Activated T-helper 2 cell treated with anti-CD3 and anti-CD28 coated beads, Interferon-gamma antibody, Interleukin-2, Interleukin-4, amounts not matched to agents 10 μg/mL and 5 μg/mL and 100 μg/mL, durations not matched to agents 14 hours and 24 hours and 36 hours (primary cell): ENCODE measurements at regions not wholly inside any gene's neighbourhood (a gene's known extent, or its start where the extent isn't known, plus 50 kb on each side); places are given as distances from the start of the nearest gene placed in this dataset.

Source experiments
- DNase-seq: peaks from one replicate; pipeline ENCODE4 v3.0.0; 2021; ENCODE audit warnings: low spot score
- H3K27ac Mint-ChIP-seq: one replicate; pipeline ENCODE4 v1.8.0; 2021; ENCODE audit warnings: mixed read lengths
- H3K27me3 Mint-ChIP-seq: one replicate; pipeline ENCODE4 v1.8.0; 2021; ENCODE audit warnings: low read depth, mixed read lengths
- H3K36me3 Mint-ChIP-seq: one replicate; pipeline ENCODE4 v1.8.0; 2021; ENCODE audit warnings: low read depth, mixed read lengths
- H3K4me1 Mint-ChIP-seq: one replicate; pipeline ENCODE4 v1.8.0; 2021; ENCODE audit warnings: low read depth, mixed read lengths
- H3K4me3 Mint-ChIP-seq: one replicate; pipeline ENCODE4 v1.8.0; 2021; ENCODE audit warnings: low read depth, mild to moderate bottlenecking, moderate library complexity, mixed read lengths
- H3K9me3 Mint-ChIP-seq: one replicate; pipeline ENCODE4 v1.8.0; 2021; ENCODE audit warnings: mixed read lengths
- intact Hi-C: fragments of 100-400 bp; cut with micrococcal nuclease; formaldehyde crosslinking; loops from one replicate; pipeline ENCODE4 v1.15.1; 2023

DNA sequence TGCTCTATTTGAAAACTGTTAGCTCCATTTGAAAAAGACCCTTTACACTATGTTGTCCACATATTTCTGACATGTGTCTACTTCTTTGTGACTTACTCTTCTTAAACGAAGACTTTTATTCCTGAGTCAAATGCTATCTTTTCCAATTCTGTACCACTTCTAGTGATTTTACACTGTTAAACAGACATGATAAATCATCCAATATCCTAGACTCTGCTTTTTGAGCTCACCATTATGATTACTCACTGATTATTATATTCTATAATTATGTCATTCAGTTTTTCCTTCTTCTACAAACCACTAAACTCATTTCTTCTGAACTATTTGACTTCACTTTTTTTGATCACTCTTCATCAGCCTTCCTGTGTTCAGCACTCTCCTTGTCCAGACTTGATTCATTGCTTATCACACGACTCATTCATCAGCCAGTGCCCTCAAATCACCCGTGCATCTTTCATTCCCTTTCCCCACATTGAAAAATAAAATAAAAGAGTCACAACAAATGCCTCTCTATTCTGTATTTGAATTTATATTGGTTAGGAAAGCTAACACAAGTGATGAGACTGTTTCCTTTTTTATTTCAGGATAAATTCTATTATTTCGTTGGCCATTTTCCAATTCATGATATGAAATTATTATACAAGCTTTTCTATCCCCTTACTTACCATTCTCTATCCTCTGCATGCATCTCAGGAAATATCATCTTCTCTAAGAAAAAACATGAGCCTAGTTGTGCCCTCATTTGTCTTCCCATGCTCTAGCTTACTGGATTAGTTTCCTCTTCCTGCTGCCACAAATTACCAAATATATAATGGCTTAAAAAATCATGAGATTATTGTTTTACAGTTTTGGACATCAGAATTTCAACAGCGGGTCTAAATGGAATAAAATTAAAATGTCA lies 1482.1 kb upstream of the MIR17HG start:
- H3K4me1 Mint-ChIP-seq: no peaks in the 10 kb centered on the region
- no peak overlapping the region for H3K27ac Mint-ChIP-seq
- no peaks in the 10 kb centered on the region for H3K27me3 Mint-ChIP-seq

GRCh38 chr13:89869312-89869711 lies 1478.2 kb upstream of the MIR17HG start:
- intact Hi-C loops: no loop called here
- no peaks in the 10 kb centered on the region for H3K36me3 Mint-ChIP-seq
- DNase-seq: no peak

More for the DNA sequence above, 1482.1 kb upstream of the MIR17HG start:
- Mint-ChIP-seq H3K36me3 (no peaks in the 10 kb centered on the region), H3K9me3 (peaks cover 41% of the 10 kb centered on the region), H3K4me3 (no peak overlapping the region)
- intact Hi-C loops: no loop called here
- DNase-seq: no peak

GRCh38 chr13:89878904-89879303 lies 1468.6 kb upstream of the MIR17HG start:
- intact Hi-C loops: no loop called here
- peaks cover 20% of the 10 kb centered on the region for H3K9me3 Mint-ChIP-seq
- no peaks in the 10 kb centered on the region for H3K36me3 Mint-ChIP-seq

More at GRCh38 chr13:89869312-89869711, 1478.2 kb upstream of the MIR17HG start:
- H3K9me3 Mint-ChIP-seq: peaks cover 37% of the 10 kb centered on the region
- no peaks in the 10 kb centered on the region for H3K27me3 Mint-ChIP-seq
- H3K4me1 Mint-ChIP-seq: no peaks in the 10 kb centered on the region
- no peak overlapping the region for H3K4me3 Mint-ChIP-seq
- H3K27ac Mint-ChIP-seq: no peak overlapping the region

GRCh38 chr13:89880201-89880600 lies 1467.3 kb upstream of the MIR17HG start:
- Mint-ChIP-seq H3K9me3 (peaks cover 25% of the 10 kb centered on the region), H3K36me3 (no peaks in the 10 kb centered on the region), H3K4me3 (no peak overlapping the region), H3K4me1 (no peaks in the 10 kb centered on the region), H3K27ac (no peak overlapping the region), H3K27me3 (no peaks in the 10 kb centered on the region)
- no peak for DNase-seq
- intact Hi-C loops: no loop called here

More at GRCh38 chr13:89878904-89879303, 1468.6 kb upstream of the MIR17HG start:
- no peak overlapping the region for H3K27ac Mint-ChIP-seq
- DNase-seq: no peak
- no peak overlapping the region for H3K4me3 Mint-ChIP-seq
- H3K27me3 Mint-ChIP-seq: no peaks in the 10 kb centered on the region
- H3K4me1 Mint-ChIP-seq: no peaks in the 10 kb centered on the region

GRCh38 chr13:89883893-89884448 lies 1463.5 kb upstream of the MIR17HG start:
- no peaks in the 10 kb centered on the region for H3K36me3 Mint-ChIP-seq
- no peak overlapping the region for H3K27ac Mint-ChIP-seq
- H3K9me3 Mint-ChIP-seq: peaks cover 23% of the 10 kb centered on the region
- no peaks in the 10 kb centered on the region for H3K27me3 Mint-ChIP-seq
- DNase-seq: no peak
- no peaks in the 10 kb centered on the region for H3K4me1 Mint-ChIP-seq
- intact Hi-C loops: no loop called here
- no peak overlapping the region for H3K4me3 Mint-ChIP-seq

DNA sequence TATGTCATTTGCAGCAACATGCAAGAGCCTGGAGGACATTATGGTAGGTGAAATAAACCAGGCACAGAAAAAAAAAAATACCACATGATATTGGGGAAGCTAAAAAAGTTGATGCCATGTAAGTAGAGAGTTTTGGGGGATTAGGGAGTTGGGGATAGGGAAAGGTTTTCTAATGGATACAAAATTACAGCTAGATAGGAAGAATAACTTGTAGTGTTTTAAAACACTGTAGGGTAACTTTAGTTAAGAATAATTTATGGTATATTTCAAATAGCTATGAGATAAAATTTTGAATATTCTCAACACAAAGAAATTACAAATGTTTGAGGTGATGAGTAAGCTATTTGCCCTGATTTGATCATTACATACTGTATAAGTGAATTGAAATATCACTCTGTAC lies 1456.7 kb upstream of the MIR17HG start:
- Mint-ChIP-seq H3K4me1 (no peaks in the 10 kb centered on the region), H3K27me3 (no peaks in the 10 kb centered on the region), H3K27ac (no peak overlapping the region), H3K9me3 (peaks cover 27% of the 10 kb centered on the region), H3K36me3 (no peaks in the 10 kb centered on the region), H3K4me3 (no peak overlapping the region)
- intact Hi-C loops: no loop called here
- DNase-seq: no peak

DNA sequence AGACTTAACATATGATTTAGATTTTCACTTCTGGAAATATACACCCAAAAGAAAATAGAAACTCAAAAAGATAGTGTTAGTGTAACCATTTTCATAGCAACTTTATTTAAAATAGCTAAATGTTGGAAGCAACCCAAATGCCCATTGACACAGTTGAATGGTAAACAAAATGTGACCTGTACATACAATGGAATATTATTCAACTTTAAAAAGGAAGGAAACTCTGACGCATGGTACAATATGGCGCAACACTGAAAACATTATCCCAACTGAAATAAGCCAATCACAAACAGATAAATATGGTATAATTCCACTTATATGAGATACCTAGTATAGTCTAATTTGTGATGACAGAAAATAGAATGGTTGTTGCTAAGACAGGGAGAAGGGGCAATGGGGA lies 1456.1 kb upstream of the MIR17HG start:
- H3K27me3 Mint-ChIP-seq: no peaks in the 10 kb centered on the region
- intact Hi-C loops: no loop called here
- peaks cover 31% of the 10 kb centered on the region for H3K9me3 Mint-ChIP-seq
- no peaks in the 10 kb centered on the region for H3K36me3 Mint-ChIP-seq
- no peaks in the 10 kb centered on the region for H3K4me1 Mint-ChIP-seq
- DNase-seq: no peak
- no peak overlapping the region for H3K27ac Mint-ChIP-seq
- no peak overlapping the region for H3K4me3 Mint-ChIP-seq

- Mint-ChIP-seq H3K9me3 (peaks cover 30% of the 10 kb centered on the region), H3K4me3 (no peak overlapping the region), H3K27me3 (no peaks in the 10 kb centered on the region), H3K36me3 (no peaks in the 10 kb centered on the region), H3K27ac (no peak overlapping the region), H3K4me1 (no peaks in the 10 kb centered on the region)
- DNase-seq: no peak
- intact Hi-C loops: no loop called here
Measured at GRCh38 chr13:89897681-89898080, 1449.8 kb upstream of the MIR17HG start.

DNA sequence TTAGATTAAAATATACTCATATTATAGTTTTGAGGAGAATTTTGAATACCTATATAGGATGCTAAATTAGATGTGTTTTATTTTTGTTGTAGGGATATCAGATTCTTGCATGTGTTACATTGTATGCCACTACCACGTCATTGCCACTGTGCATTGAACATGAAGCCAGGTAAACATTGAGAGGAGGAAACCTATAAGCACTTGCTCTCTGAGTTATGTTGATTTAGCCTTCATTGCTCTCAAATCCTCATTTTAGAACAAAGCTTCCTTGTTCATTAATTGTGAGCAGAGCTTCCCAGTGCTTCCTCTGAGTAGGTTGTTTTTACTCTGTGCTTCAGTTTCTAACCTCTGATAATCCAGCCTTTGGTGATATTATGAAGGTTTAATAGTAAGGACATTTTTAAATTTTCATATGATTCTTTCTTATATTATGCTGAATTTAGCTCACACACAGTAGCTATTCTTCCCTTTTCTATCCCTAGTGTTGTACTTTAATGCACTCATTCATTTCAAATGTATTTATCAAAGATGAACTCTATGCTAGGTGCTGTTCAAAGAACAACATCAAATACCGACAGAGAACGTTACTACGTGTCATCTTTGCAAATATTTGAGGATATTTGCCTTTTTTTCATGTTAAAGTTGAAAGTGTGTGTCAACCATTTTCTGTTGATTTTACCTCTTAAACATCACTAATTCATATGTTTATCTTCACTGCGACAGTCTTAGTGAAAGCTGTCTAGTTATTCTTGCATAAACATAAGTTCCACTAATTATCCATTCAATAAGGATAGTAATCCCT lies 1448.0 kb upstream of the MIR17HG start:
- peaks cover 30% of the 10 kb centered on the region for H3K9me3 Mint-ChIP-seq
- H3K27ac Mint-ChIP-seq: no peak overlapping the region
- no peak overlapping the region for H3K4me3 Mint-ChIP-seq
- intact Hi-C loops: no loop called here
- H3K4me1 Mint-ChIP-seq: no peaks in the 10 kb centered on the region
- no peaks in the 10 kb centered on the region for H3K36me3 Mint-ChIP-seq
- H3K27me3 Mint-ChIP-seq: no peaks in the 10 kb centered on the region
- no peak for DNase-seq

DNA sequence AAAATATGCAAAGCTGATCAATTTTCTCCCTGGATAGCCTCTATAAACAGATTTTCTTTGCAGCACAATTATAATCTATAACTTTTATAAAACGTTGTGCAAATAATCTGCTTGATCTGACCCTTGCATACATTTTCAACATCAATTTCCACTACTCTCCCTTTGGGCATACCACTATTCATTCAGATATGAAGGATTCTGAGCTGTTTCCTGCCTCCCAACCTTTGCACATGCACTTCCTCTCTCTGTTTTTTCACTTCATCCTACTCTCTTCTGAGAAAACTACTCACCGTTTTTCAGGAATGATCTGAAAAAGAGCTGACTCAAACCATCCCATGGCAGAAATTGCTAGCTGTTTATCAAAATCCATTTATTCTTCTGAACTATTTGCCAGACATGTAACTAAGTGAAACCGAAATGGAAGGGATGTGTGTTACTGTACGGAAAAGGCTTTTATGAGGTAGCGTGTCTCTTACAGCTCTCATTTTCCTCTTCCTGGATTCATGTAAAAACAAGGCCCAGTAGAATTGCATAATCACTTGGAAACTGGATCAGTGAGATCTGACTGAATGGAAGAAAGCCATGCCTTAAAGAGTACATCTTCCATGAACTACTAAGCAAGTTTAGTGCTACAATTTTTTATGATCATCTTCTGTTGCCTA lies 1447.3 kb upstream of the MIR17HG start:
- Mint-ChIP-seq H3K27me3 (no peaks in the 10 kb centered on the region), H3K27ac (no peak overlapping the region), H3K4me3 (no peak overlapping the region), H3K9me3 (peaks cover 34% of the 10 kb centered on the region), H3K36me3 (no peaks in the 10 kb centered on the region), H3K4me1 (no peaks in the 10 kb centered on the region)
- DNase-seq: no peak
- intact Hi-C loops: no loop called here

GRCh38 chr13:89902223-89902622 lies 1445.3 kb upstream of the MIR17HG start:
- no peak overlapping the region for H3K27ac Mint-ChIP-seq
- no peaks in the 10 kb centered on the region for H3K27me3 Mint-ChIP-seq
- intact Hi-C loops: no loop called here
- H3K9me3 Mint-ChIP-seq: peaks cover 31% of the 10 kb centered on the region
- H3K4me1 Mint-ChIP-seq: no peaks in the 10 kb centered on the region
- H3K4me3 Mint-ChIP-seq: no peak overlapping the region
- H3K36me3 Mint-ChIP-seq: no peaks in the 10 kb centered on the region
- DNase-seq: no peak

GRCh38 chr13:89903115-89903514 lies 1444.4 kb upstream of the MIR17HG start:
- Mint-ChIP-seq H3K9me3 (peaks cover 25% of the 10 kb centered on the region), H3K4me3 (no peak overlapping the region), H3K36me3 (no peaks in the 10 kb centered on the region), H3K4me1 (no peaks in the 10 kb centered on the region), H3K27ac (no peak overlapping the region), H3K27me3 (no peaks in the 10 kb centered on the region)
- intact Hi-C loops: no loop called here
- DNase-seq: no peak
